ENCODE measurements at regions not wholly inside any gene's neighbourhood (a gene's known extent, or its start where the extent isn't known, plus 50 kb on each side); places are given as distances from the start of the nearest gene placed in this dataset.

GRCh38 chr13:76380446-76381065 is 505.6 kb downstream of the KCTD12 start:
- TF ChIP-seq L3MBTL2 (conservative IDR thresholded peaks at IDR 0.05) (no peak), FOXM1 (IDR thresholded peaks at IDR 0.05; ENCODE audit: borderline replicate concordance) (no peak), ELF4 (IDR thresholded peaks at IDR 0.05) (no peak), NFRKB (IDR thresholded peaks at IDR 0.05) (no peak), SP1 (IDR thresholded peaks at IDR 0.05) (no peak), FOXK2 (IDR thresholded peaks at IDR 0.05) (no peak), LEF1 (IDR thresholded peaks at IDR 0.05; ENCODE audit: borderline replicate concordance) (no peak)

Data from HEK293T (cell line).